ENCODE measurements at regions not wholly inside any gene's neighbourhood (a gene's known extent, or its start where the extent isn't known, plus 50 kb on each side); places are given as distances from the start of the nearest gene placed in this dataset.

DNA sequence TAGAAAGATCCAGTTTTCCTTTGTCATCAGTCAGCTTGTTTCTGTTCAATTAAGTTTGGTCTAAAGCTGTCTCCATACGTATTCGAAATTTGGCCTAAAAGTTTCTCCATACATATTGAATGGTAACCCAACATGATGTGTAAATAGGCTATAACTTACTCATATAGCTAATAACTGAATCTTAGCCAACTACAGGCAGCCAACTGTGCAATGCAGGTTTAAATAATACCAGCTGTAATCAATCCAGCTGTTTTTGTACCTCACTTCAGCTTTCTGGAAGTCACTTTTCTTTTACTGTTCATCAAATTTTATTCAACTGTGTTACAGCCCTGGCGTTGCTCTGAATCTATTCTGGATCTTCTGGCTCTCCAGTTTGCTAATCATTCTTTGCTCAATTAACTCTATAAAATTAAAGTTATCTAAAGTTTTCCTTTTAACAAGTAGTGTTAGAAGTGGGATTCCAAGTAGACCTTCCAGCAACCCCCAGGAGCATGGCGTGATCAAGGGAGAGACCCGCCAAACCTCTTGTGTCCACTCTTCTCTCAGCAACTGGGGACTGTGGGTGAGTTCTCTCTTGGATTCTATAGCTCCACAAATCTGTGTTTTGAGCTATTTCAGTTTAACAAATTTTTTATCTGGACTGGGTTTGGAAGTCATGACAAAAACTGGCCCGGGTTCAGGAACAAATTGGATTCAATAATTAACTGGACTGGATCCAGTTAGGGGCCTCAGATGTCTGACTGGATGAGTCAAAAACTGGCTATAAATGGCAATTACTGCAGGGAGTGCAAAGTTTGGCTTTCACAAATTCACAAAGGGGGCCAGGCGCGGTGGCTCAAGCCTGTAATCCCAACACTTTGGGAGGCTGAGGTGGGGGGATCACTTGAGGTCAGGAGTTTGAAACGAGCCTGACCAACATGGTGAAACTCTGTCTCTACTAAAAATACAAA is 329.7 kb upstream of the ST6GAL2 start:
- DNase-seq (ENCODE audit: low read depth in 2 of 2): no peak

GRCh38 chr2:107218208-107218607 is 332.2 kb upstream of the ST6GAL2 start:
- no peak for DNase-seq (ENCODE audit: low read depth in 2 of 2)

GRCh38 chr2:107222466-107222865 is 336.5 kb upstream of the ST6GAL2 start:
- DNase-seq (ENCODE audit: low read depth in 2 of 2): no peak

DNA sequence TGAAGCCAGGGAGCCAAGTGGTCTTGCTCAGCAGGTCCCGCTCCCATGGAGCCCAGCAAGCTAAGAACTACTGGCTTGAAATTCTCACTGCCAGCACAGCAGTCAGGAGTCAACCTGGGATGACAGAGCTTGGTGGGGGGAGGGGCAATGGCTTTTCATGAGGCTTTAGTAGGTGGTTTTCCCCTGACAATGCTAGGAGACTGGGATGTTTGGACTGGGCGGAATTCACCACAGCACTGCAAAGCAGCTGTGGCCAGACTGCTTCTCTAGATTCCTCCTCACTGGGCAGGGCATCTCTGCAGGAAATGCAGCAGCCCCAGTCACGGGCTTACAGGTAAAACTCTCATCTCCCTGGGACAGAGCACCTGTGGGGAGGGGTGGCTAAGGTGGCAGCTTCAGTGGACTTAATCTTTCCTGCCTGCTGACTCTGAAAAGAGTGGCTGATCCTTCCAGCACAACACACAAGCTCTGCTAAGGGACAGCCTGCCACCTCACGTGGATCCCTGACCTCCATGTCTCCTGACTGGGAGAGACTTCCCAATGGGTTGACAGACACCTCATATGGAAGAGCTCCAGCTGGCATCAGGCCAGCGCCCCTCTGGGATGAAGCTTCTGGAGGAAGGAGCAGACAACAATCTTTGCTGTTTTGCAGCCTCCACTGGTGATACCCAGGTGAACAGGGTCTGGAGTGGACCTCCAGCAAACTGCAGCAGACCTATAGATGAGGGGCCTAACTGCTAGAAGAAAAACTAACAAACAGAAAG is 349.7 kb upstream of the ST6GAL2 start:
- no peak for DNase-seq (ENCODE audit: low read depth in 2 of 2)

DNA sequence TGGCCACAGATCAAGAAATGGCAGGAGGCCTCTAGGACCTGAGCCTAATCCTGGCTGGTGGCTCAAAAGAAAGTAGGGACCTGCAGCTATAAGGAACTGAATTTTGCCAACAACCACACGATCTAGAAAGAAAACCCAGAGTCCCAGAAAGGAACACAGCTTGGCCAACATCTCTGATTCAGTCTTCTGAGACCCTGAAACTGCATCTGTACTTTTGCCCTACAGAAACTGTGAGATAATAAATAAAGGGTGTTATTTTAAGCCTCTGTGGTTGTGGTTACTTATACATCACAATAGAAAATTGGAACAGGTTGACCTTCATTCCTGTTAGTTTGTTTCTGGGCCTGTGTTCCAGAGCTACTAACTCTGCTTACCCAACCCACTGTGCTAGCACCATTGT is 356.8 kb upstream of the ST6GAL2 start:
- no peak for DNase-seq (ENCODE audit: low read depth in 2 of 2)

- no peak for DNase-seq (ENCODE audit: low read depth in 2 of 2)
Measured at GRCh38 chr2:107248932-107249331, 363.0 kb upstream of the ST6GAL2 start.

DNA sequence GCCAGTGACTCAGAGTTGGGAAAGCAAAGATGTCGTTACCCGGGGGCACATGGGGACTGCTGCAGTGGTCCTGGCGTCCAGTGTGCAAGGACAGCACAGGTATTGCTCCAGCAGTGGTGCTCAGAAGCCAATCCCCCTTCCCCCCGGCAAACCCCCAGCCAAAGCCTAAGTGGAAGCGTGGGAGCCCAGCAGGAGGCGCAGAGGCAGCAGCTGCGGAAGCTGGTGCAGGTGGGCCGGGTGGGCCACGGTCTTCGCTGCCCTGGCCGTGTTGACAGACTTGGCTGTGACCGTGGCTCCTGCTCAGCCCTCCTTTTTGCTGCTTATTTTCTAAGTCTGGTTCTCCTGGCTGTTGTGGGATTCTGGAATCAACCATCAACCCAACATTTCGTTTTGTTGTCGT is 369.8 kb upstream of the ST6GAL2 start:
- no peak for DNase-seq (ENCODE audit: low read depth in 2 of 2)

DNA sequence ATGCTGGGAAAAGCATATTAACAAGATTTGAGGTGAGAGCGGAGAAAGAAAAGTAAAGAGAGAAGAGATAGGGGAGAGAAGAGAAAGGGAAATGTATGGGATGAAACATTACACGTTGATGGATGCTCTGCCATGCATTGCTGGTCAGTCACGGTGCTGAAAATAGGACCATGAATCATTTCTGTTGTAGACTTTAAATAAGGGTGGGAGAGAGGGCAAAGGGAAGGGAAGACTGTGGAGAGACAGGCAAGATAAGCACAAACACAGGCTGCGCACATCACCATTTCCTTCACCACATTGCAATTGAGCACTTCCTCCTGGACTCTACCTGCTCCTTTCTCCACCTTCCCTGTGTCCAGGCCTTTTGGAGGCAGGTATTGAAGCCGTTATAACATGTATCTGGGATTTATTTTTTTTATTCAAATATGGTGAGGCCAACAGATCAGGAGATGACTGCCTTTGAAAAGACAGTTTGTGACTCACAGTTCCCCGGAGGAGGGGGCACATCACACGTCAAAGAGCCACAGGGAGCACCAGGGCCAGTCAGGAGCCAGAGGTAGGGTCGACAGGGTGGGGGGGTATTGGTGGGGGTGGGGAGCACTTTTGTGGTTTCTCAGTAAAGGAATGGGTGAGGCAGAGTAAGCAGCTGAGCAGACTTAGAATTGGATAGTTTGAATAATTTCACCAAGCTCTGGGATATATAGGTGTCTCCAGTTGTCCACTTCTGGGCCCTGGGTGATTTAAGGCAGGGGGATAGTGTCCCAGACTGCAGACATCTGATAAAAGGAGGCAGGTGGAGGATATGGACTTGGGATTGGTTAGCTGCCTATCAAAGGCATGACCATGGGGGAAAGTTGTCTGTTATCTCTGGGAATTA is 372.8 kb upstream of the ST6GAL2 start:
- DNase-seq (ENCODE audit: low read depth in 2 of 2): no peak

- no peak for DNase-seq (ENCODE audit: low read depth in 2 of 2)
Measured at GRCh38 chr2:107259408-107260195, 373.6 kb upstream of the ST6GAL2 start.

- DNase-seq (ENCODE audit: low read depth in 2 of 2): no peak
Measured at GRCh38 chr2:107263628-107264027, 377.7 kb upstream of the ST6GAL2 start.

DNA sequence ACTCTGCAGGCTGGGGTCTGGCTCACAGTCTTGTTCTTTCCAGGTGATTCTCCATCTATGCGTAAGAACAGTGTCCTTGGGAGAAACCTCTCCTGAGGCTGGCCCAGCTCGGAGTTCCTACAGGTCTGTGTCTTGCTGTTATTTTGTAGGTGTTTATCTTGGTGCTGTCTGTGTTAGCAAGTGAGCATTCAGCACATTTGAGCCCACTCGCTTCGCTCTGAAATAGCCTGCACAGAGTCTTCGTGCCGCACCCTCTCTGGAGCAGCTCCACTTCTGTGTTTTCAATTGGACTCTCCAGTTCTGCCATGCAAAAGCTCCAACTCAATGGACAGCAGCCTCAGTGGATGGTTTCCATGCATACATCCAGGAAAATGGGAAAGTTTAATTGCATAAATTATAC is 378.2 kb upstream of the ST6GAL2 start:
- no peak for DNase-seq (ENCODE audit: low read depth in 2 of 2)

- DNase-seq (ENCODE audit: low read depth in 2 of 2): no peak
Measured at GRCh38 chr2:107266555-107266954, 380.6 kb upstream of the ST6GAL2 start.

DNA sequence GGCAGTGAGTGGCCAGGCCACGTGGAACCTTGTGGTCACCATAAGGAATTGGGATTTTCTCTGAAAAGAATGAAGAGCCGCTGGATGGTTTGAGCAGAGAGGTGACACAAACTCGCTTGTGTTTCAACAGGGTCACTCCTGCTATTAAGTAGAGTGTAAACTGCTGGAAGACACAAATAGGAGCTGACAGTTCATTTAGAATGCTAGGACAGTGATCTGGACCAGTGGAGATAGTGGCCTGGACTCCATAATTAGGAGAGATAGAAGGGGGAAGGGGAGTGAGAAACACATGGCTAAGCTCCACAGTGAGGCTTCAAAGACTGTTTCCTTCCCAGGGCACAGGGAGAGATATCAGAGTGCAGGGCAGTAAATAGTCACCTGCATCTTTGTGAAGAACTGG is 381.1 kb upstream of the ST6GAL2 start:
- DNase-seq (ENCODE audit: low read depth in 2 of 2): no peak

DNA sequence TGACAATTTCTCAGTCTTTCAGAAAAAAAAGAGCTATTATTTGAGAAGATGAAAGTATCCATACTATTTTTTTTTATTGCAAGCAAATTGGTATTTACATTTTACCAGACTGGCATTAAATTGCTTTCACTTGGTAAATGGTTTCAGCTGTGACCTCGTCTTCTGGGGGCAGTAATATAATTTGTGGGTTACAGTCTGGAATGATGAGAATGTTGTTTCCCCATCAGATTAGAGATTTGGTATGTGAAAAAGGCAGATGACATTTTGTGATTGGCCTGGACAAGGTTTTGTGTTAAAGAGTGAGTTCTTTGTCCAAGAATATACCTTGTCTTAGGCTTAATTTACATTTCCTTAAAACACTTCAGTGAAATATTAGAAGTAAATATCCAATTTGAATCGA is 390.1 kb upstream of the ST6GAL2 start:
- no peak for DNase-seq (ENCODE audit: low read depth in 2 of 2)

DNA sequence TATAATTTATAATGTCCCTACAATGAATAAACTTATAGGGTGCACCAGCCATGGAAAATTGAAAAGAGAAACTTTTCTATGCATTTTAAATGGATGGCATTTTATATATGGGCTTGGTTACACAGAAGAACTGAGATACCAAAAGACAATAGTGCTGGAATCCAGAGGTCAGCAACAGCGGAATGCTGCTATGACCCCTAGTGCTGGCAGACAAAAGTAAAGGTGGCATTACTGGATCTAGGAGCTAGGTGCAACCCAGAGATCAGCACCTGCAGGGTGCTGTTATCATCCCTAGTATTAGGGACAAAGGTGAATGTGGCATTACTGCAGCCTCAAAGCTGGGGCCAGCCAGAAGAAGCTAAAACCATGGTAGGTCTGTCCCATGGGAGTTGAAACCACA is 392.7 kb upstream of the ST6GAL2 start:
- DNase-seq (ENCODE audit: low read depth in 2 of 2): no peak

GRCh38 chr2:107281637-107282036 is 395.7 kb upstream of the ST6GAL2 start:
- no peak for DNase-seq (ENCODE audit: low read depth in 2 of 2)

DNA sequence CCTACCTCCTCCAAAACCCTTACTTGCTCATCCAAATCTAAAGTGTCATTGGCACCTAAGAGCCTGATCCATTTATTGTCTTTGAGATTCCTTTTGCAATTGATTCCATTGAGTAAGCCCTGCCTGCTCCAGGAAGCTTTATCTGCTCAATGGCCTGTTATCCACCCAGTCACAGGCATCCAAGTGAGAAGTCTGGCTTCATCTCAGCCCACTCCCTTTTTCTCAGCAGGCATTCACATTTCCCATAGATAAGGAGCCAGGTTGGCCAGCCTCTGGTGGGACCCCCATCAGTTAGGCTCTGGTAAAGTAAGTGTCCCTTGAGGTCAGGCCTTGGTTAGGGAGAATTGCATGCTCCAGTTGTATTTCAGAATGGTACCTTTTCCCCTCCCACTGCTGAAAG is 396.2 kb upstream of the ST6GAL2 start:
- no peak for DNase-seq (ENCODE audit: low read depth in 2 of 2)

GRCh38 chr2:107285621-107286299 is 399.8 kb upstream of the ST6GAL2 start:
- no peak for DNase-seq (ENCODE audit: low read depth in 2 of 2)

DNA sequence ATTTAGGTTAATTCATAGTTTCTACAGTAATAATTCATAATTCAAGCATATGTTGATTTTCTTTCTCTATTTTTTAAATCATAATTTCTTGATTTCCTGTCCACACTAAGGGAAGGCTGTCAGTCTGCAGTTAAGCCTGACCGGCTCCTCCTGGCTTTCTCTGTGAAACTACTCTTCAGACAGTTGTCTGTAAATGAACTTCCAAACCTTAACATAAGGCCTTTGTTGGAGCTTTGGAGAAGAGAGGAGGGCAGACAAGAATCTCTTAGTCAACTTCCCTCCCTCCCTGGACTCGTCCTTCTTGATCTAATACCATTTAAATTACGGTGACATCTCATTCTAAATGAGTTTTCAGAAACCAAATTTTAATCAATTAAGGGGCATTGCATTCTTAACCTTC is 404.1 kb upstream of the ST6GAL2 start:
- no peak for DNase-seq (ENCODE audit: low read depth in 2 of 2)

DNA sequence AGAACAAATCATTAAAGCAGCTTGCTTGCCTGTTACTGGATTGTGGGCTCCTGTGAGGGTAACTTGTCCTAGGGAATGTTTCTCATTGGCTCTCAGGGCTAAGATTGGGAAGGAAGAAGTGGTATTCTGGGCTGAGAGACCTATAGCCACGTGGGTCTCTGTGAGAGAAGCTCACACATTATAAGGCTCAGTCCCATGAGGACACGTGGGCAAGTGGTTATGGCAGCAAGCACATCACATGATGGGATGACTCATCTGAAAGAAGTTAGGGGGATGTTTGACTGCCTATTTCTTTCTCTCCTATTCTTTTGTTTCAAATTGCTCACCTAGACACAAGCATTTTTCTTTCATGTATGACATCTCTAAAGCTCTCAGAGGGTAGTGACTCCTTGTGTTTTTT is 418.0 kb upstream of the ST6GAL2 start:
- no peak for DNase-seq (ENCODE audit: low read depth in 2 of 2)

GRCh38 chr2:107305966-107306365 is 420.0 kb upstream of the ST6GAL2 start:
- no peak for DNase-seq (ENCODE audit: low read depth in 2 of 2)

Data from stimulated activated CD4-positive, alpha-beta T cell treated with anti-CD3 and anti-CD28 coated beads, Interleukin-4, amount 100 ng/mL, for 48 hours (primary cell).